Cerebellar cortex (tissue), 1 donor: ENCODE measurements at regions not wholly inside any gene's neighbourhood (a gene's known extent, or its start where the extent isn't known, plus 50 kb on each side); places are given as distances from the start of the nearest gene placed in this dataset.

Experiments used
- DNase-seq: peaks from one replicate; pipeline ENCODE4 v3.0.0-alpha.2; 2015; ENCODE audit warnings: low spot score

GRCh38 chr20:57896563-57896962 lies 186.7 kb upstream of the PMEPA1 start:
- no peak for DNase-seq

DNA sequence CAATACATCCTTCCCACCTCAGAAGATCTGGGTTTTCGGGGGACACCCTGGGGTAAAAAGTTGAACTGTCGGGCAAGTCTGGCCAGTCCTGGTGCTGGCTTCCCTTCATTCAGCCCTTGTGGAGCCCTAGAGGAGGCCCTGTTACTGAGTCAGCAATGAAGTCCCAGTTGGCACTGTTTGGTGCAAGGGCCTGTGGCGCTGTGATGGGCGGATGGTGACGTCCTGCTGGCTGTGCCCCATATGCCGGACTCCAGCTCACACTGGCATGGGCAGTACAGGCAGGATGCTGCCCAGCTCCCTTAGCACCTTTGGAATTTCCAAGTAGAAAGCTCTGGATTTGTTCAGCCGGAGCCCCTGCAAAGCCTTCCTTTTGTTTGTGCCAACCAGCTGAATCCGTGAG lies 186.2 kb upstream of the PMEPA1 start:
- DNase-seq: no peak

GRCh38 chr20:57895161-57895855 lies 185.5 kb upstream of the PMEPA1 start:
- no peak for DNase-seq

DNA sequence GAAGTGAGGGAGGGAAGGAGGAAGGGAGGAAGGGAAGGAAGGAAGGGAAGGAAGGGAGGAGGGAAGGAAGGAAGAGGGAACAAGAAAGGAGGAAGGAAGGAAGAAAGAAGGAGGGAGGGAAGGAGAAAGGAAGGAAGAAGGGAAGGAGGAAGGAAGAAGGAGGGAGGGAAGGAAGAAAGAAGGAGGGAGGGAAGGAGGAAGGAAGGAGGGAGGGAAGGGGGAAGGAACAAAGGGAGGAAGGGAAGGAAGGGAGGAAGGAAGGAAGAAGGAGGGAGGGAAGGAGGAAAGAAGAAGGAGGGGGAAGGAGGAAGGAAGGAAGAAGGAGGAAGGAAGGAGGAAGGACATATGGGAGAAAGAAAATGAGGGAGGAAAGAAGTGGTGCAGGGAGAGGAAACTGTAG lies 184.7 kb upstream of the PMEPA1 start:
- no peak for DNase-seq

GRCh38 chr20:57894096-57894495 lies 184.3 kb upstream of the PMEPA1 start:
- no peak for DNase-seq

- no peak for DNase-seq
Measured at GRCh38 chr20:57893366-57893999, 183.7 kb upstream of the PMEPA1 start.

DNA sequence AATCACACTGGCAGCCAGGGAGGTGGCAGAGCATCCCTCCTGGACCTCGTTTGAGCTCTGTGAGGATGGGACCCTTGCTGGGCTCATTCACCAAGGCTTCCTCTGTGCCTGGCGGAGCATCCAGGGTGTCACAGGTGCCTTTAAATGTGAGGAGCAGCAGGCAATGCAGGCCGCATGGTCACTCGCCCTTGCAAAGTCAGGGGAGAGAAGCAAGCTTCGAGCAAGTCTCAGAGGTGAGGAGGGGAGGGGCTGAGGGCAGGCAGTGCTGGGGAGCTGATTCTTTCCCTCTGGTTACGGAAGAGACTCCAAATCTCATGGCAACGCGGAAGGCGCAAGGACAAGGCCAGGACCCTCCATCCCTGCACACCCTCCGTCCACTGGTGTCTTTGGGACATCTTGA lies 182.7 kb upstream of the PMEPA1 start:
- no peak for DNase-seq

- no peak for DNase-seq
Measured at GRCh38 chr20:57891014-57891413, 181.2 kb upstream of the PMEPA1 start.

DNA sequence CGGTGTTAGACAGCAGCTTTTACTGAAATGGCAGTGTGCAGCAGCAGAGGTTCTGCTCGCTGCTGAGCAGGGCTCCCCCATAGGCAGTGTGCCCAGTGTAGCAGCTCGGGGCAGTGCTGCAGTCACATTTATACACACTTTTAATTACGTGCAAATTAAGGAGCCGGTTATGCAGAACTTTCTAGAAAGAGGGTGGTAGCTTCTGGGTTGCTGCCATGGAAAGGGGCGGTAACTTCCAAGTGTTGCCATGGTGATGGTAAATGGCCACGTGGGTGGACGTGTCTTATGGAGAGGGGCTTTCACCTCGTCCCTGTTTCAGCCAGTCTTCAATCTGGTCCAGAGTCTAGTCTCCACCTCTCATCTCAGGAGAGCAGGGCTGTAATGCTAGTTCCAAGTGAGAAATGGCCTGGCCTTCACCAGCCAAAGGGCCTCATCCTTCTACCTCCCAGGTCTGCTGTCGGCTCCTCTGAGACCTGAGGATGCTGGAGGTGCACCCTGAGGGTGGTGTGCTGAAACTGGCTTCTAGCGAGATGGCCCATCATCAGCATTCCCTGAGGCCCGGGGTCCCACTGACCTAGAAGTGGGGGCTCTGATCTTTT lies 180.5 kb upstream of the PMEPA1 start:
- DNase-seq: no peak

DNA sequence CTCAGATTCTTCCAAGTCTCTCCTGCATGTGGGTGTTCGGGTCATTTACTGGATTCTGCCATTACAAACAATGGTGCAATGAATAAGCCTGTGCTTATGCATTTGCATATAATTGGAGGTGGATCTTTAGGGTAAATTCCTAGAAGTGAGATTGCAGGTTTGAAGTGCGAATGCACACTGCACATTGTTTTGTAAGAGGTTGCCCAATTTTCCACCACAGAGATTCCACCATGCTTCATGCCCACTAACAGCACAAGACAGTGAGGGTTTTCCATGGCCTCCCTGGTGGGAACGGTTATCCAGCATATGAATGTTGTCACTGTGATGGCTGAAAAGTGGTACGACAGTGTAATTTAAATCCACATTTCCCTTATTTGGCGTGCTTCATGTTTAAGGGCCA lies 178.8 kb upstream of the PMEPA1 start:
- DNase-seq: no peak

GRCh38 chr20:57884956-57885355 lies 175.1 kb upstream of the PMEPA1 start:
- DNase-seq: no peak

DNA sequence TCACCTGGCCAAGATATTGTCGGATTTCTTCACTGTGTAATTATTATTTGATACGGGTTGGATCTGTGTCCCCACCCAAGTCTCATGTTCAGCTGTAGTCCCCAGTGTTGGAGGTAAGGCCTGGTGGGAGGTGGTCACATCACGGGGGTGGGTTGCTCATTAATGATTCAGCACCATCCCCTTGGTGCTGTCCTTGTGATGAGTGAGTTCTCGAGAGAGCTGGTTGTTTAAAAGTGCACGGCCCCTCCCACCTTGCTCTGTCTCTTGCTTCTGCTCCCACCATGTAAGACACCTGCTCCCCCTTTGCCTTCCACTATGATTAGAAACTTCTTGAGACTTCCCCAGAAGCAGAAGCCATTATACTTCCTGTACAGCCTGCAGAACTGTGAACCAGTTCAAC lies 173.9 kb upstream of the PMEPA1 start:
- DNase-seq: no peak

DNA sequence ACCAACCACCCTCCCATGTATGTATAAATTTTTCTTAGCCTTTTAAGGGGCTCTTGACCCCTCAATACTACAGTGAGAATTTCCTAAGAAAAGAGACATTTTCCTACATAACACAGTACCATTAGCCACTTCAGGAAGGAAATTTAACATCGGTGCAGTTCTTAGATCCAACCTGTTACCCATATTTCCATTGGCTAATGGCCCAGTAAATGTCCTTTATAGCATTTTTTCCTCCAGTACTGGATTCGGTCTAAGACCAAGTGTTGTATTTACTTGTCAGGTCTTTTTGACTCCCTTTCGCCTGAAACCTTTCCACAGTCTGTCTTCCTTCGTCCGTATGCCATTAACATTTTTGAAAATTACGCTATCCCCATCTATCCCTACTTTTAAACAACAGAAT lies 173.4 kb upstream of the PMEPA1 start:
- no peak for DNase-seq

DNA sequence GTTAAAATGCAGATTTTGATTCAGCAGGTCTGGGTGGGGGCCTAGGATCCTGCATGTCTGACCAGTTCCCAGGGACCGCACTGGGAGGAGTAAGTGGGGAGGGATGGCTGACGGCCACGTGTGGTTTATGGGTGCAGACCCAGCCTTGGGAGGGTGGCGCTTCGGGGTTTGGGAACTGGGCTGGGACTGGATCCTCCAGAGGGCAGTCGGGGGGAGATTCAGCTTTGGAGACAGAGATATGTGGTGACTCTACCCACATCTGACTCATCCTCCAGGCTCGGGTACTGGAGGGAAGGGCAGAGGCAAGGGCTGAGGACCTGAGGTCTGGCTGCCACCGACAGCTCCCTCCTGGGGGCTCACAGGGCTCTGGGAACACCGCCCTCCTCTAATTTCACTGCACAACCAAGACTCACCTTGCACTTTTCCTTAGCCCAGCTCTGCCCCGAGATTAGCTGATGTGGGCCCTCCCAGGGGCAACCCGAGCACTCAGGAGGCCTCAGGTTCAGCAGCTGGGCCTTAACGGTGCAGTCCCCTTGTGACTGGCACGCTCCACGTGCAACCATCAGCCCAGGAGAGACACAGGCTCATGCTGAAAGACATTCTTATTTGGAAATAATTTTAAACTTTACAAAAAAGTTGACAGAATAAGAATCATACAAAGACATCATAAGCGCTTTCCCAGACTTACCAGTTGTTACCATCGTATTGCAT lies 172.8 kb upstream of the PMEPA1 start:
- DNase-seq: no peak

DNA sequence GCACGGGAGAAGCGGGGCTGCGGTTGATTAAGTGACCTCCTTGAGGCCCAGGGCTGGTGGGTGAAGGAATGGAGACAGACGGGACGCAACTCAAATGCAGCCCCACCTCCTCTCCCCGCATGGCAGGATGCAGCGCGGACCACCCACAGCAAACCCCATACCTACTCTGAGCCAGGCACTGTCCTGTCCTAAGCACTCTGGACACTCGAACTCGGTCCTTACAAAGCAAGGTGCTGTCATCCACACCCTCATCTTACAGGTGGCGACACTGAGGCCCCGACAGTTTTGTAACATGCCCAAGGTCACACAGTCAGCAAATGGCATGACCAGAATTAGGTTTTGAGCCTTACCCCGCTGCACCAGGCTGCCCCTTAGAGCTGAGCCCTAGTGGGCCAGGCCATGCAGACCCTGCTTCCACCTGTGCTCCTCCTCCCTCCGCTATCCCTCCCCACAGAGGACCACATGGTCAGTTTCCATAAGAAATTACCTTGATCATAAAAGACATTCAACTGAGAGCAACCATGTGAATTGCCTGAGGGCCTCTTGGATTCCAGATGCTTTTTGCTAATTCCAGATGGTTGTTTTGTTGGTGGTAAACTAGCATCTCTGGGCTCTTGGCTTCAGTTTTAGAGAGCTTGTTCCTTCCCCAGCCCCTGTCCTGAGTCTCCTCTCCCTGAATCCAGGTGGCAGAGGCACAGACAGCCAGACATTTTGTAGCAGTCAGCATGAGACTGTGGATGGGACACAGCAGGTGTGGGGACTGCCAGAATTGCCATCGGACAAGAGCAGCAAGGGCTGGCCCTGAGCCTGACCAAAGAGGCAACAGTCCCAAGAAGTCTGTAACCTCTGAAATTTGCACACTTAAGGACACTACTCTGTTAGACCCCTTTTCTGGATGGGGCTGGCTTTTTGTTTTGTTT lies 171.9 kb upstream of the PMEPA1 start:
- DNase-seq: no peak

DNA sequence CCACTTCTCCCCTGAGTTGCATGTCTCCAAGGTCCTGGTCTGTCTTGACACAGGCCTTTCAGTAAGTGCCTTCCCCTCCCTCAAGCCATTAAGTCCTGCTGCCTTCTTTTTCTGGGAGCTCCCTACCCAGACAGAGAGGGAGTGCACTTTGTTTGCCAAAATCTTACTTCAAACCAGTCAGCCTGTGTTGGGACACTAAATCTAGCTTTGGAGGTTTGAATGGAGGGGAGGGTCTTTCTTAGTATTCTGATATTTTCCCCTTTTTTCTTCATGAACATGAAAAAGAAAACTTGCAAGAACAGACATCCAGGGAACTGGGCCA lies 170.7 kb upstream of the PMEPA1 start:
- no peak for DNase-seq

DNA sequence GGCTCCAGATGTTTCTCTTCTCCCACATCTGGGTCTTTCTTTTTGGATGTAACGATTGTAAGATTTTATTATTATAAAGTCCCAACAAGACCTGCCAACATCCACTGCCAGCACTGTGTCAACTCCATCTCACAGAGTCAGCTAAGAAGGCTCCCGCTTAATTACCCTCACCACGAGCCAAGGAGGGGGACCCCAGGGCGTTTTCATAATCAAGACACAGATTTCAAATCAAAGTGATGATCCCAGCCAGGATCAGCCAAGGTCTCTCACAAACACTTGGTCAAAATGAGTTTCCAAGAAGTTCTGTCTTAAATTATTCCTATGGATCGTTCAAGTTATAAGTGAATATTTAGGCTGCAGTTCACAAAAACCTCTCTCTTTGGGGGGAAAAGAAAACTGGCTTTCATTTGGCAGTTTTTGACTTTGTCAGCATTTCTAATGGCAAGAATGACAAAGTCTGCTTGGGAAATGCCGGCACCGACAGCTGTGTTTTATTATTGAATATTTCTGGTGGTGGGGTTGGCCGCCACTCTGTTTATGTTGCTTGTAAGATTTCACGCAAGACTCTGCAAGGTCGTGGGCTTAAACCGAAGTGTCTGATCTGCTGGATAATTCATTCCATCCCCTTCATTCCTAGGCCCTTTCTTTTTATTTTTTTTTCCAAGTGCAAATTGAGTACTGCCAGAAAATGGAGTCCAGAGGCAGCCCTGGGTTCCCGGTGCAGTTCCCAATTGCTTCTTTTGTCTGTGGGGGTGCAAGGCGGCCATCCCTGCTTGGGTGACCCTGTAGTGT lies 170.2 kb upstream of the PMEPA1 start:
- no peak for DNase-seq

DNA sequence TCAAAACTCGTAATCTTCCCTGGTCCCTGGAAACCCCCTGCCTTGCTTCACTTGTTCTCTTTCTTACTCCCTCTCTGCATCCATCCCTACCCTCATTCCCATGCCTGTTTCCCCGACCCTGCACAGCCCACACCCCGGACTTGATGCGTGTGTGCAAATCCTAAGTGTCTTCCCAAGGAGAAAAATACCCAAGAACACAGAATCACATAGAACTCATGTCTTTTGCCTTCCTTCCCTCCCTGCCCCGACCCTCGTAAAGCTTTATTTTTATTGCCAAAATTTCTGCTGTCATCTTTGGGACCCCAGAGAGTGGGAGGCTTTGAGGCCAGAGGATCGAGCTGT lies 169.6 kb upstream of the PMEPA1 start:
- DNase-seq: no peak

DNA sequence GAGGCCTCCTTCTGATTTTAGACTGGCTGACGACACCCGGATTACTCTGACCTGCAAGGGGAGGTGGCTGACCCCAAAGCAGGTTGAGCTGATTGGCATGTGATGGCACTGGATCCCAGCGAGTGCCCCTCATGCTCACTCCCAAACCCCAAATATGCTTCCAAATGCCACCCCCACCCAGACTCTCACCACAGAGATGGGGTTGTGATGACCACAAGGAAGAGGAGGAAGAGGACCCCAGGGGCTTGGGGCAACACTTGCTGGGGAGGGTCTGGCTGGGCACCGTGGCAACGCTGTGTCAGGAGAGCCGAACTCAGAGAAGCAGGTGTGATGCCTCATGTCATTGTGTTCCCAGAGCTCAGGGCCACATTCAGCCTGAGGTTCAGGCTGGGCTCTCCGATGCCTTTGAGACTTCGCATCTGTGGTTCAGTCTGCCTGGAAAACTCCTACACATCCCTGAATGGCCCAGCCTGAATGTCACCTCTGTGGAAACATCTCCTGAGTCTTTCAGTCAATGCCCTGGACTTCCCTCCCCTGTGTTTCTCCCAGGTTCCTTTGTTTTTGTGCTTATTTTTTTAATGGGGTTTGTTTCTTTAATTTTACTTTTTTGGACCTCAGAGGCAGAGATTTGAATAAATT lies 169.1 kb upstream of the PMEPA1 start:
- DNase-seq: no peak

- DNase-seq: no peak
Measured at GRCh38 chr20:57877995-57878394, 168.2 kb upstream of the PMEPA1 start.
